Heart right ventricle (tissue), 16 donors: ENCODE measurements at regions not wholly inside any gene's neighbourhood (a gene's known extent, or its start where the extent isn't known, plus 50 kb on each side); places are given as distances from the start of the nearest gene placed in this dataset.

Experiments used
- ATAC-seq, 8 donors: fragments of 200-7000 bp; cut with Tn5 transposase; one replicate each; pipeline ENCODE4 v1.9.1; 2020; ENCODE audit warnings: mild to moderate bottlenecking in 8 of 8, moderate library complexity in 8 of 8, moderate number of reproducible peaks in 1 of 8
- DNase-seq, 2 donors: peaks; one replicate each; pipeline ENCODE4 v3.0.0-alpha.2; 2020
- H3K27ac ChIP-seq, 10 donors: fragments of 200-600 bp; sonication (generic) in 2 of 10; one replicate each; pipeline versions ENCODE4 v1.5.0 to v1.8.0; 2020 to 2022; ENCODE audit warnings: mild to moderate bottlenecking in 3 of 10
- H3K27me3 ChIP-seq, 7 donors: fragments of 200-600 bp; one replicate each; pipeline ENCODE4 v1.8.0; 2021 to 2022; ENCODE audit warnings: mild to moderate bottlenecking in 2 of 7
- H3K36me3 ChIP-seq, 9 donors: fragments of 200-600 bp; sonication (generic) in 1 of 9; one replicate each; pipeline versions ENCODE4 v1.5.0 to v1.8.0; 2020 to 2022; ENCODE audit warnings: mild to moderate bottlenecking in 2 of 9
- H3K4me1 ChIP-seq, 9 donors: fragments of 200-600 bp; sonication (generic) in 1 of 9; one replicate each; pipeline versions ENCODE4 v1.5.0 to v1.8.0; 2020 to 2022; ENCODE audit warnings: mild to moderate bottlenecking in 4 of 9
- H3K4me3 ChIP-seq, 10 donors: fragments of 200-600 bp; sonication (generic) in 2 of 10; one replicate each; pipeline versions ENCODE4 v1.5.0 to v1.8.0; 2020 to 2022; ENCODE audit warnings: mild to moderate bottlenecking in 7 of 10, moderate library complexity in 2 of 10
- H3K9me3 ChIP-seq, 11 donors: fragments of 200-600 bp in 10 of 11; sonication (generic) in 2 of 11; one replicate each; pipeline versions ENCODE4 v1.5.0 to v1.8.0; 2013 to 2022; ENCODE audit warnings: mild to moderate bottlenecking in 2 of 11, control low read depth in 1 of 11, moderate library complexity in 1 of 11
- CTCF ChIP-seq, 9 donors: fragments of 200-600 bp; sonication (generic) in 2 of 9; IDR thresholded peaks; one replicate each; pipeline versions ENCODE4 v1.5.0 to v1.8.0; 2021 to 2022; ENCODE audit warnings: antibody characterized with exemption in 9 of 9, mild to moderate bottlenecking in 5 of 9, moderate library complexity in 1 of 9
- WGBS, 2 donors: extraction: QIAGEN DNeasy Blood & Tissue Kit; methylation state at CpG; one replicate each; pipeline ENCODE4 v1.1.7; 2013; ENCODE audit warnings: inconsistent platforms in 1 of 2; 5-methylcytosine and 5-hydroxymethylcytosine counted together
- intact Hi-C, 10 donors: fragments of 100-400 bp; cut with DNase I; formaldehyde crosslinking; loops; one replicate each; pipeline versions ENCODE4 v1.11.1 to v1.14.2; 2022
- donor health status: Arrhythmogenic right ventricular cardiomyopathy.
- donor health status: ischemic (EF 13 %, LVEDD 7.1; RV severe dilation, severe dysfunction).
- donor health status: healthy with polysubstance abuse.
- donor health status: DM: no; HTN: yes; CAD: no.
- donor health status: DM: no; HTN: no; CAD: no.
- donor health status: ischemic (EF 25% LVEDD 6.9; RV normal size, moderate dysfunction).
- donor health status: ischemic (EF 25% LVEDD 5.7; RV mildly dilated, moderate dysfunction).
- donor health status: healthy.
- donor health status: DM: yes; HTN: yes; CAD: no.
- donor health status: Ischemic cardiomyopathy.
- donor health status: ischemic (EF 35%, LVEDD 5.7; RV mildly dilated, moderate dysfunction).
- donor health status: nonischemic (EF 11% LVEDD 7.7; RV severe dilation, severe dysfunction).
- donor health status: DM: yes; HTN: yes; CAD: no.
- donor health status: PGD.
- donor health status: ischemic (EF 29% LVEDD 5.4; RV normal size, mild dysfunction).
- donor health status: nonischemic (EF 23%, LVEDD 6.1; RV moderate dilation, normal function).

- no peaks in the 10 kb centered on the region for H3K4me1 ChIP-seq
- H3K27ac ChIP-seq, result no peak overlapping the region
- no peaks in the 10 kb centered on the region for H3K27me3 ChIP-seq
- no peaks in the 10 kb centered on the region for H3K36me3 ChIP-seq
- WGBS, 2 donors, result 76 to 82% methylated on average over 4 of the region's 4 CpGs
- ATAC-seq (no peak), DNase-seq (no peak)
- H3K4me3 ChIP-seq, result no peak overlapping the region
- intact Hi-C loops, result no loop called here
- TF ChIP-seq CTCF (IDR thresholded peaks at IDR 0.05), result no peak
- H3K9me3 ChIP-seq, result peaks cover 0 to 6% (median 0%) of the 10 kb centered on the region in 11 donors
Observed at GRCh38 chr13:64798422-64798821, 2431.7 kb downstream of the PCDH9 start.

- DNase-seq, result no peak
- H3K27me3 ChIP-seq, result no peaks in the 10 kb centered on the region
- H3K27ac ChIP-seq, result no peak overlapping the region
- no peaks in the 10 kb centered on the region for H3K36me3 ChIP-seq
- no peak overlapping the region for H3K4me3 ChIP-seq
- 76 to 88% methylated on average over 3 of the region's 3 CpGs for WGBS, 2 donors
- no peak for TF ChIP-seq CTCF (IDR thresholded peaks at IDR 0.05)
- no peak for ATAC-seq
- H3K9me3 ChIP-seq, result peaks cover 0 to 2% (median 0%) of the 10 kb centered on the region in 11 donors
- intact Hi-C loops, result no loop called here
- H3K4me1 ChIP-seq, result no peaks in the 10 kb centered on the region
Observed at GRCh38 chr13:64793592-64793991, 2436.5 kb downstream of the PCDH9 start.

GRCh38 chr13:64793131-64793530, 2437.0 kb downstream of the PCDH9 start:
- Histone ChIP-seq H3K9me3 (peaks cover 0 to 2% (median 0%) of the 10 kb centered on the region in 11 donors), H3K27me3 (no peaks in the 10 kb centered on the region), H3K36me3 (no peaks in the 10 kb centered on the region), H3K4me3 (no peak overlapping the region), H3K27ac (no peak overlapping the region), H3K4me1 (no peaks in the 10 kb centered on the region)
- DNase-seq, result no peak
- WGBS, 2 donors, result 92 to 93% methylated on average over 3 of the region's 3 CpGs
- intact Hi-C loops, result no loop called here
- ATAC-seq, result no peak
- no peak for TF ChIP-seq CTCF (IDR thresholded peaks at IDR 0.05)

- H3K4me1 ChIP-seq, result no peaks in the 10 kb centered on the region
- no peak for TF ChIP-seq CTCF (IDR thresholded peaks at IDR 0.05)
- H3K4me3 ChIP-seq, result no peak overlapping the region
- intact Hi-C loops, result no loop called here
- H3K27ac ChIP-seq, result no peak overlapping the region
- no peaks in the 10 kb centered on the region for H3K27me3 ChIP-seq
- WGBS, 2 donors, result 95 to 97% methylated on average over 4 of the region's 4 CpGs
- no peaks in the 10 kb centered on the region for H3K36me3 ChIP-seq
- ATAC-seq (no peak), DNase-seq (no peak)
- H3K9me3 ChIP-seq, result peaks cover 0 to 5% (median 0%) of the 10 kb centered on the region in 11 donors
Observed at GRCh38 chr13:64791373-64791772, 2438.8 kb downstream of the PCDH9 start.
